ENCODE measurements at regions not wholly inside any gene's neighbourhood (a gene's known extent, or its start where the extent isn't known, plus 50 kb on each side); places are given as distances from the start of the nearest gene placed in this dataset.

DNA sequence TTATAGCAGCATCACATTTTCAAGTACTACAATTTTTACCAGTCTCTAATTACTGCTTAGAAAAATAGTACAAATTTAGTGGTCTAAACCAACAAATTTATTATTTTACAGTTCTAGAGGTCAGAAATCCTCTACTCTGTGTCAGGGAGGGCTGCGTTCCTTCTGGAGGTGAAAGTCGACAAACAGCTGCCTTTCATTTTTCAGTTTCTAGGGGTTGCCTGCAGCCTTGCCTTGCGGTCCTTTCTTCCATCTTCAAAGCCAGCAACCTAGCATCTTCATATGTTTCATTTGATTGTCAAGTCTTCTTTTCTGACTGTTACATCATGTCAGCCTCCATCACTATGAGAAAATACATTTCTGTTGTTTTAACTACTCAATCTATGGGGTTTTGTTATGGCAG, 1022.1 kb downstream of the CDH18 start:
- no peak for DNase-seq (ENCODE audit: low spot score)

- no peak for DNase-seq (ENCODE audit: low spot score)
These were observed 1020.4 kb downstream of the CDH18 start for GRCh38 chr5:18967637-18968036.

DNA sequence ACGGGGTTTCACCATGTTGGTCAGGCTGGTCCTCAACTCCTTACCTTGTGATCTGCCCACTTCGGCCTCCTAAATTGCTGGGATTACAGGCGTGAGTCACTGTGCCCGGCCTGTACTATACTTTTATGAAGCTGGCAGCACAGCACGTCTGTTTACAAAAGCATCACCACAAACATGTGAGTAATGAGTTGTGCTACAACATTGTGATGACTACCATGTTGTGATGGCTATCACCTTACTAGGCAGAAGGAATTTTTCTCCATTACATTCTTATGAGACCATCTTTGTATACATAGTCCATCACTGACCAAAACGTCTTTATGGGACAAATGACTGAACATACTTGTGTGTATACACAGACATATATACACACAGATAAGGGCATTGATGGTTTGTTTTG, 1019.0 kb downstream of the CDH18 start:
- DNase-seq (ENCODE audit: low spot score), result no peak

DNA sequence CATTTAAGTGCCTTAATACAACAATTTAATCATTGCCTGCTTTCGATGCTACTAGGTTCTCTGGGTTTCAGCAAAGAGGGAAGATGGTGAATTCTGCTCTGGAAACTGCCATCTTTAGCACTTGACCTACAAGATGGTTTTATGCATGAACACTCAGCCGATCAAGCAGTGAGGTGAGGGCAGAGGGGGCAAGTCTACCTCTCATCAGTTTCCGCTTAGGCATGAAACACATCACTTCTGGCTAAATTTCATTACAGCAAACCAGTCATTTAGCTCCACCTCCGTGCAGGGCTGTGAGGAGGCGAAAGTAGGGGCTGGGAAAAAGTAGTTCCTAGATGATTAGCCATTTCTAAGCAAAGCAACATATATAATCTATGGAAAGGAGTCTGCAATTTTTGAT, 1018.0 kb downstream of the CDH18 start:
- DNase-seq (ENCODE audit: low spot score), result no peak

GRCh38 chr5:18972177-18972576, 1015.8 kb downstream of the CDH18 start:
- no peak for DNase-seq (ENCODE audit: low spot score)

DNA sequence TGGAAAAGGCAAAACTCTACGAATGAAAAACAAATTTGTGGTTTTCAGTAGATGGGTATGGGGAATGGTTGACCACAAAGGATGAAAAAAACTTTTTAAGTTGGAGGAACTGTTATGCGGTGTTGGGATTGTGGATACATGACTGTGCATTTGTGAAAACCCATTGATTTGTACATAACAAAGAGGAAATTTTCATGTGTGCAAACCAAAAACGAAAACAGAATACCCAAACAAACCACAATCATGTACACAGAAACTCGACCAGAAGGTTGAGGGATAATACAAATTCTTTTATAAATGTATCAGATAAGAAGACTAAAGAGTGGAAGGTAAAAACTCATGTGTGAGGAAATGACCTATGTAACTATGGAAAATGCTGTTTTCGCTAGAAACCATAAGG, 1012.4 kb downstream of the CDH18 start:
- DNase-seq (ENCODE audit: low spot score), result no peak

GRCh38 chr5:18977880-18978279, 1010.1 kb downstream of the CDH18 start:
- DNase-seq (ENCODE audit: low spot score), result no peak

DNA sequence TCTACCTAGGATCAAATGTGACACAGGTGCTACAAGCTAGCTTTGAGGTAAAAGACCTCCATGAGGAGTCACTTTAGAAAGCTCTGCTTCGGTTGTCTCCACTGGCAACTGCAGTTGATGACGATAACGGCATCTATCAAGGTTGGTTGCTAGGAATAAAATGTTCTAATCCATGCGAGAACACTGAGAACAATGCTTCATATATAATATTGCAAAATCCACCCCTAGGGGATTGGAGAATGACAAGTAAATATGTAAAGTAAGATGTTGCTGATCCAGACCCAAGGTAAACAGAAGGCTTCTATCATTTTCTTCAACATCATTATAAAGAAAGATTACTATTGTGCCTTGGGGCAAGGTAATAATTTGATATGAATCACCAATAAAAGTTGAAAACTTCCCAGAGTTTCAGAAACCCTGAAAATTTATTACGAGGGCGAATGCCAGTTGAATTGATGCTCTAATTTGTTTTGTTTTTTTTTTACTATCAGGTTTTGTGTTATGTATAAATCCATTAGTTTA, 1003.4 kb downstream of the CDH18 start:
- no peak for DNase-seq (ENCODE audit: low spot score)

DNA sequence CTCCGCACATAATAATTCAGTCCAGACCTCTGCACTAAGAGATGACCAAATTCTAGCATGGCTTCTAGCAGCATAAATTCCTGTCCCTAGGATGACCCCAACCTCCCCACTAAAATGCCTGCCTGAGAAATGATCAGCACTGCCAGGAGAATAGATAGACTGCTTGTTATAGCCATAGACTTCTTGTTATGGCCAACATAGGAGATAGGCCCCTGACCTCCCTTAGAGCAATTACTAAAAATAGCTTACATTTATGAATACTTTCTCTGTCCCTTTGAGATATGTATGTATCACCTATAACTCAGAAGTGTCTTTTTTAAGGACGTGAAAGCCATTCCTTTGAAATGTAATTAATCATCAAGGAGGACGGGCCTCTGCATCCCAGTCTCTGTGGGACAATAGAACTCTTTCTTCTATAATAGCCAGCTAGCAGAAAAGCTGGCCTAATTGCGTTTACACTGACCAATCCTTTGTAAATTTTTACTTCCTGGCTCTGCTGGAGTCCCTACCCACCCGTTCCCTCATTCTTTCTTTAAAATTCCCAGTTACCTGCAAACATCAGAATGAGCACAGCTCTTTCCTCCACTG, 1002.7 kb downstream of the CDH18 start:
- no peak for DNase-seq (ENCODE audit: low spot score)

DNA sequence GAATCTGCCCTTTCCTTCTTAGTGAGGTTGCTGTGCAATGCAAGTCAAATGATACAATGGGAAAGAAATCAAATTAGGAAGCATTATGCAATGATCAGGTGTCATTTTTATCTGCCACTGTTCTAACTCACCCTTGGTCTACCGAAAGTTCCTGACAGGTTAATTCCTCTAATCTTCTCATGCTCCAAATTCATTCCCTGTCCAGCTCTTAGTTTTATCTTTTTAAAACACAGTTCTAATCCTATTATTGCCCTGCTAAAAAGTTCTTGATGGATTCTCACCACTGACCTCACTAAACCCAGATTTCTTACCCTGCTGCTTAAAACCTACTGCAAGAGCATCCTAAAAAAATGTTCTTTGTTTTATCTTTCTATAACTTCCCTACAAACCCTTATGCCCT, 1000.9 kb downstream of the CDH18 start:
- DNase-seq (ENCODE audit: low spot score), result no peak

- DNase-seq (ENCODE audit: low spot score), result no peak
These were observed 997.1 kb downstream of the CDH18 start for GRCh38 chr5:18990852-18991251.

DNA sequence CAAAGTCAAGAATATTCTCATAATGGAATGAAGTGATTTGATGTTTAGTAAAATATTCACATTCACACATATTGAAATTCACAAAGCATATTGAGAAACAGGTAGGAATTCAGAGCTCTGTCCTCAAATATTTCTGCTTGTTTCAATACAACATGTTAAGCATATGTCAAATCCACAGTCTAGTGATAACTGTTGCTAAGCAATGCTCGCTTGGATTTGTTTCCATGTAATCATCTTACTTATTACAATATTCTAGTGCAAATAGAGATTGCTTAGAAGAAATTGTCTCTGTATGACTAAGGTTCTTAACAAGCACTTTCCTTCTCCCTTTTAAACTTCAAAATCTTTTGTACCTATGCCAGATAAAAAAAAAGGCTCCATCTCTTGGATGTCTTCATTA, 995.7 kb downstream of the CDH18 start:
- DNase-seq (ENCODE audit: low spot score), result peak; percentile 5

DNA sequence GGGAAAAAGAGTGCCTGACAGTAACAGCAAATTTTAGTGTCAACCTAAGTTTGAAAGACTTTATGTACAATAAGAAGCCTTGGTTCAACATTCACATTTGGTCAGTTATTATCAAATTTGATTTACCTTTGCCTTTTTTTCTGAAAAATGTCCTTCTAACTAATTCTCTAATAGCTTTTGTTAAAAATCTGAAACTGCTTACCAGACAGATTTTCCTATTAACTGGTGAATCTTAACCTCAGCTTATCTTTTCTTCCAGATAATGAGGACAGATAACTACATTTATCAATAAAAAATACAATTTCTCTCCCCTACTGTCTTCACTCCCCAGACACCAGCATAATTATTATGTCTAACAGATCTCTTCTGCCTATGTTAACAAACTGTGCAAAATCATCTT, 988.5 kb downstream of the CDH18 start:
- DNase-seq (ENCODE audit: low spot score), result no peak

GRCh38 chr5:19001054-19001453, 986.9 kb downstream of the CDH18 start:
- DNase-seq (ENCODE audit: low spot score), result no peak

GRCh38 chr5:19001539-19001938, 986.5 kb downstream of the CDH18 start:
- no peak for DNase-seq (ENCODE audit: low spot score)

DNA sequence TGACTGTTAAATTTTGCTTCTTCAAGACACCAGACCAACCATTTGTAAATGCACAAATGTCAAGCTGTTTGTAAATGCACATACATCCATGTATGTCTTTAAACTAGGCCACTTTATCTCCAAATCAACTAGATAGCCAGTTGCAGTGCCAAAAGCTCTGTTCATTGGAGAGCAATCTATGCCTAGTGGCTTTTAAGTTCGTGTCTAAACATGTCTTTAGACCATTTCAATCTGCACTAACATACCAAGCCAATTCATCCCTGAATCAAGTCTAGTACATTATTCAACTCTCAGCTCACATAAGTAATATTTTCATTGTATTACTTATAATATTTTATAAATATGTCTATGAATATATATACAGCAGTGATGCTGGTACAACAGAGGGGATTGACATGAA, 985.9 kb downstream of the CDH18 start:
- DNase-seq (ENCODE audit: low spot score), result no peak

DNA sequence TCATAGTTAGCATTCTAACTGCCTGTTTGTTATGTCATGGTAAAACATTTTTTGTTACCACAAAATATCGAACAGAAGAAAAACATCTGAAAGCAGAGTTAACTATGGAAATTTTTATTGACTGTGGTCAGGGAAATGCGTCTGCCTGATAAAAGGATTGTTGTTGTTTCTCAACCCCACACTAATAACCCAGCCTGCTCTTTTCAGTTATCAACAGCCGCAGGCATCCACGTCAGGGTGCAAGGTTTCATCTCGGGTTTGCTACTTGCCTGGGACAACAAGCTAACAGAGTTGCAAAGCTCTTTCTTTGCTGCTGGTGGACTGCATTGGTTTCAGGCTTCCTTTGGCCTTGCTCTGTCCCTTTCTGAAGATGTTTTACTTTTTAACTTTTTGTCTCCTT, 969.2 kb downstream of the CDH18 start:
- no peak for DNase-seq (ENCODE audit: low spot score)

- no peak for DNase-seq (ENCODE audit: low spot score)
These were observed 956.5 kb downstream of the CDH18 start for GRCh38 chr5:19031491-19031890.

DNA sequence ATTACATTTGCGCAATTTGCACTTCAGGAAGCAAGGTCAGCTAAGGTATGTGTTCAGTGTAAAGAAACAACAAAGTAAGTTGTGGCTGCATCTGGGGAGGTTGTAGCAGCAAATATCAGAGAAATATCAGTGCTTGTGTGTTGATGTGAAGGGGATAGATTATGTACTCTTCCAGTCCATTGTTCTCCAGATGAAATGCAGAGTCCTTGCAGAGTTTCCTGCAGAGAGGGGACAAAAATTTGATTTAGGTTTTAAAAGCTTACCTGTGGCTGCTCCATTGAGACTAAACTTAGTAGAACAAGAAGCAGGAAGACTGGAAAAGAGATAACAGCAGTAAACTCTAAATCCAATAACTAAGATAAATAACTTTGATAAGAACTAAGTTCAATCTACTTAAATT, 952.2 kb downstream of the CDH18 start:
- no peak for DNase-seq (ENCODE audit: low spot score)

DNA sequence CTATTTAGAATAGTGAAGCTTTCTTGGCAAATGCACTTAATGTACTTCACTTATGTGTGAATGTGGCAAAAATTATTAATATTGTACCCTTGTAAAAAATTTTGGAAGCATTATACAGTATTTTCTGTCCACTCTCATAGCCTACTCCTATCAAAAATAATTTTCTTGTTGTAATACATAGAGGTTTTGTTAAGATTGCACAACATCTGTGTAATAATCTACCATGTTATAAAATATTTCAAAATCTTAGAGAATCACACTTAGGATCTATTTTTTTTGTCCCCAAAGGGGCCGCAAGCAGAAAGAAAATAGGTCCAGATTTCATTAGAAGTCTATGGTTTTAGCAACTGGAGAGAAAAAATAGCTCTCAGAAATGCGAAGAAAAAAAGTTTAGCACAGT, 945.9 kb downstream of the CDH18 start:
- no peak for DNase-seq (ENCODE audit: low spot score)

- DNase-seq (ENCODE audit: low spot score), result peak; percentile 23
These were observed 943.7 kb downstream of the CDH18 start for GRCh38 chr5:19044311-19044710.

DNA sequence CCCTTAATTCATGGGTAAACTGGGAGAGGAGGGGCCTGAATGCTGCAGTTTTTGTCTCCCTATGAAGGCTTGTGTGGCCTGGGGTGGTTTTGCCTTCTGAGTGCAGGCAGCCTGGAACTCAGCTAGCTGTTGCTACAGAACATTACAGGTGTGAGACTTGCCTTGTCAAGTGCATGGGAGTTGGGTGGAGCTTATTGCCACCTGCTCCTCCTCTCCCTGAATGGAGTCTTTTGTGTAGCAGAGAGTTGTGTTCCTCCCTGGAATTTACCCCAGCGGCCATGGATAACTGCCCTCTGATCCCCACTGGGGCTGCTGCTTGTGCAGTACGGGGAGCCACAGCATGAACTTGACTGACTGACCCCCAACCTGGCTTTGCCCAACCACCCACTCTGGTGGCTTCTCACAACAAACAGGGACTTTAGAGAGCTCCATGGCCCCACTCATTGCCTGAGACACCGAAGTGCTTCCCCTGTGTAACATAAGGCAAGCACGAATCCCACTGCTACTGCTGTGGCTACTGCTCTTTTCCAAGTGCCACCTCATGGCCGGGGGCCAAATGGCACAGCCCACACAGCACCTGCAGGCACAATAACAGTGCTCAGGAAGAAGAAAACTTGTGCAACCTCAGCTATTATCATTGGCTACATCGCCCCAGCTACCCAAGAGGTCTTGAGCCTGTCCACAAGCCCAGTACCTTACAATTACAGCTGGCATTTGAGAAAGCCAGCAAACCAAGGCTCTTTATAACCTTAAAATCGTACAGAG, 942.9 kb downstream of the CDH18 start:
- DNase-seq (ENCODE audit: low spot score), result peak; percentile 57

- no peak for DNase-seq (ENCODE audit: low spot score)
These were observed 940.7 kb downstream of the CDH18 start for GRCh38 chr5:19047277-19047676.

DNA sequence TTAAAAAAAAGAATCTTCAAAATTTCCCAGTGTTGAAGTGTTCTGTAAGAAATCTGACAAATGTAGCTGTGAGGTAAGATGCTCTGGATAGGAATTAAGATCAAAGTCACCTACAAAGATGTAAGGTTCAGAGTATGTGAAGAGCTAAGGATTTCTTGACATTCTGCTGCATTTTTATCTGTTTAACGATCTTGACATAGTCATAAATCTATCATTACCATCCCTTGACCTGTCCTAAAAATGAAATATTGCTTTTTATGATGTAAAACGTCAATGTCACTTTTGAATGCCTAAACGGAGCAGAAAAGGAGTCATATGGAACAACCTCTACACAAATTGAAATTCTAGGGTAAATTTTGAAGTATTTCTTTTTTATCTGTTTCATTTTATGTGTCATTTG, 939.3 kb downstream of the CDH18 start:
- no peak for DNase-seq (ENCODE audit: low spot score)
